H9 (cell line): ENCODE measurements at regions not wholly inside any gene's neighbourhood (a gene's known extent, or its start where the extent isn't known, plus 50 kb on each side); places are given as distances from the start of the nearest gene placed in this dataset.

Source experiments
- DNase-seq: peaks from one replicate; pipeline ENCODE4 v3.0.0-alpha.2; 2017
- H2AFZ ChIP-seq: one replicate; pipeline ENCODE4 v1.6.1; 2013; ENCODE audit warnings: mild to moderate bottlenecking, low read length, control low read depth, moderate library complexity
- H2AK5ac ChIP-seq: 2 replicates; pipeline ENCODE4 v1.6.1; 2013; ENCODE audit warnings: low read length, control low read depth, mixed read lengths; ENCODE audit not compliant: insufficient read length
- H2BK120ac ChIP-seq: one replicate; pipeline ENCODE4 v1.6.1; 2013; ENCODE audit warnings: low read depth, mild to moderate bottlenecking, low read length, control low read depth, inconsistent platforms; ENCODE audit not compliant: poor library complexity, severe bottlenecking
- H2BK12ac ChIP-seq: 2 replicates; pipeline ENCODE4 v1.6.1; 2013; ENCODE audit warnings: low read length, control low read depth, mixed read lengths, low read depth; ENCODE audit not compliant: insufficient read length
- H2BK15ac ChIP-seq: 2 replicates; pipeline ENCODE4 v1.6.1; 2013; ENCODE audit warnings: low read depth, low read length, control low read depth
- H2BK20ac ChIP-seq: one replicate; pipeline ENCODE4 v1.6.1; 2013; ENCODE audit warnings: low read depth, mild to moderate bottlenecking, low read length, control low read depth, inconsistent platforms; ENCODE audit not compliant: poor library complexity, severe bottlenecking
- H2BK5ac ChIP-seq: 2 replicates; pipeline ENCODE4 v1.6.1; 2013; ENCODE audit warnings: low read length, control low read depth, mixed read lengths; ENCODE audit not compliant: insufficient read length
- H3K14ac ChIP-seq: 2 replicates; pipeline ENCODE4 v1.6.1; 2013; ENCODE audit warnings: low read length, control low read depth; ENCODE audit not compliant: insufficient read depth
- H3K18ac ChIP-seq: 2 replicates; pipeline ENCODE4 v1.6.1; 2013; ENCODE audit warnings: low read depth, mild to moderate bottlenecking, mixed read lengths, low read length, control low read depth; ENCODE audit not compliant: insufficient read length
- H3K23ac ChIP-seq: 2 replicates; pipeline ENCODE4 v1.6.1; 2013; ENCODE audit warnings: low read length, control low read depth, mixed read lengths, low read depth; ENCODE audit not compliant: insufficient read length
- H3K23me2 ChIP-seq: 2 replicates; pipeline ENCODE4 v1.6.1; 2013; ENCODE audit warnings: low read depth, mild to moderate bottlenecking, mixed read lengths, low read length, control low read depth; ENCODE audit not compliant: insufficient read length, poor library complexity, severe bottlenecking
- H3K27ac ChIP-seq: 2 replicates; pipeline ENCODE4 v1.5.1; 2013; ENCODE audit warnings: low read length, control low read depth, mixed read lengths, low read depth; ENCODE audit not compliant: insufficient read length
- H3K27me3 ChIP-seq: 2 replicates; pipeline ENCODE4 v1.6.1; 2013; ENCODE audit warnings: low read length, control low read depth, inconsistent platforms; ENCODE audit not compliant: insufficient read depth
- H3K4ac ChIP-seq: 2 replicates; pipeline ENCODE4 v1.6.1; 2013; ENCODE audit warnings: low read depth, mild to moderate bottlenecking, control low read depth, inconsistent platforms, low read length, moderate library complexity
- H3K4me1 ChIP-seq: 2 replicates; pipeline ENCODE4 v1.6.1; 2013; ENCODE audit warnings: low read length, control low read depth, inconsistent platforms; ENCODE audit not compliant: insufficient read depth
- H3K4me2 ChIP-seq: 2 replicates; pipeline ENCODE4 v1.6.1; 2013; ENCODE audit warnings: low read length, control low read depth, mixed read lengths; ENCODE audit not compliant: insufficient read length, insufficient read depth
- H3K56ac ChIP-seq: 2 replicates; pipeline ENCODE4 v1.6.1; 2013; ENCODE audit warnings: low read depth, mild to moderate bottlenecking, mixed read lengths, low read length, control low read depth; ENCODE audit not compliant: insufficient read length
- H3K79me1 ChIP-seq: 2 replicates; pipeline ENCODE4 v1.6.1; 2013; ENCODE audit warnings: low read depth, mild to moderate bottlenecking, moderate library complexity, low read length, control low read depth, inconsistent platforms; ENCODE audit not compliant: insufficient read depth, poor library complexity, severe bottlenecking
- H3K79me2 ChIP-seq: 2 replicates; pipeline ENCODE4 v1.6.1; 2013; ENCODE audit warnings: low read length, control low read depth, inconsistent platforms; ENCODE audit not compliant: insufficient read depth
- H3K9ac ChIP-seq: 2 replicates; pipeline ENCODE4 v1.6.1; 2013; ENCODE audit warnings: low read length, control low read depth, mixed read lengths; ENCODE audit not compliant: insufficient read length; ENCODE audit errors: extremely low read depth
- H3K9me3 ChIP-seq: one replicate; pipeline ENCODE4 v1.6.1; 2013; ENCODE audit warnings: low read depth, low read length, inconsistent platforms; ENCODE audit not compliant: control insufficient read depth
- H3T11ph ChIP-seq: one replicate; pipeline ENCODE4 v1.6.1; 2013; ENCODE audit warnings: mild to moderate bottlenecking, low read length, control low read depth, inconsistent platforms
- H4K20me1 ChIP-seq: one replicate; pipeline ENCODE4 v1.6.1; 2013; ENCODE audit not compliant: control insufficient read depth, insufficient read length, insufficient read depth
- H4K5ac ChIP-seq: 2 replicates; pipeline ENCODE4 v1.6.1; 2013; ENCODE audit warnings: low read depth, mild to moderate bottlenecking, mixed read lengths, low read length, control low read depth; ENCODE audit not compliant: insufficient read length
- H4K8ac ChIP-seq: replicated peaks from 2 replicates; pipeline ENCODE4 v1.6.1; 2013; ENCODE audit warnings: low read length, control low read depth, mixed read lengths, low read depth; ENCODE audit not compliant: insufficient read length
- H4K91ac ChIP-seq: 2 replicates; pipeline ENCODE4 v1.6.1; 2013; ENCODE audit warnings: low read depth, mild to moderate bottlenecking, moderate library complexity, mixed read lengths, low read length, control low read depth; ENCODE audit not compliant: insufficient read length
- H3K27ac Mint-ChIP-seq, 3 experiments: 2 replicates in 2 of 3; 3 replicates in 1 of 3; pipeline ENCODE4 v1.8.0; 2020 to 2021; ENCODE audit warnings: mixed read lengths in 3 of 3, mild to moderate bottlenecking in 1 of 3, moderate library complexity in 1 of 3
- H3K27me3 Mint-ChIP-seq: 2 replicates; pipeline ENCODE4 v1.8.0; 2021; ENCODE audit warnings: low read depth, mild to moderate bottlenecking, moderate library complexity, mixed read lengths
- H3K36me3 Mint-ChIP-seq, 3 experiments: 2 replicates in 2 of 3; 3 replicates in 1 of 3; pipeline ENCODE4 v1.8.0; 2020 to 2021; ENCODE audit warnings: low read depth in 3 of 3, mixed read lengths in 3 of 3; ENCODE audit not compliant: insufficient read depth in 1 of 3
- H3K4me1 Mint-ChIP-seq, 2 experiments: 2 replicates each; pipeline ENCODE4 v1.8.0; 2020; ENCODE audit warnings: mixed read lengths in 2 of 2
- H3K4me3 Mint-ChIP-seq, 2 experiments: 2 replicates in 1 of 2; 3 replicates in 1 of 2; pipeline ENCODE4 v1.8.0; 2020 to 2021; ENCODE audit warnings: mild to moderate bottlenecking in 2 of 2, mixed read lengths in 2 of 2, moderate library complexity in 1 of 2
- H3K9me3 Mint-ChIP-seq, 2 experiments: 2 replicates in 1 of 2; 3 replicates in 1 of 2; pipeline ENCODE4 v1.8.0; 2020; ENCODE audit warnings: mild to moderate bottlenecking in 2 of 2, mixed read lengths in 2 of 2, moderate library complexity in 1 of 2
- CTCF ChIP-seq: fragments of 200-600 bp; sonication (generic); conservative IDR thresholded peaks from 3 replicates; pipeline ENCODE4 v1.8.0; 2021; ENCODE audit warnings: antibody characterized with exemption, mild to moderate bottlenecking
- WGBS: extraction: QIAGEN DNeasy Blood & Tissue Kit; methylation state at CpG from one replicate; pipeline ENCODE4 v1.1.7; 2013; ENCODE audit warnings: missing lambda C conversion rate, low lambda C conversion rate, mixed read lengths; ENCODE audit not compliant: insufficient read length; ENCODE audit errors: extremely low coverage; 5-methylcytosine and 5-hydroxymethylcytosine counted together

- H3K56ac ChIP-seq: no peak overlapping the region
- no peak overlapping the region for H4K5ac ChIP-seq
- no peak overlapping the region for H3K4ac ChIP-seq
- TF ChIP-seq CTCF: no peak
- H3K27ac ChIP-seq: no peak overlapping the region
- H3K18ac ChIP-seq: no peak overlapping the region
- no peak overlapping the region for H2AK5ac ChIP-seq
- Mint-ChIP-seq H3K9me3 (no peaks in the 10 kb centered on the region; a peak in 1 of 5 replicates), H3K4me3 (no peak overlapping the region), H3K27ac (no peak overlapping the region), H3K27me3 (no peaks in the 10 kb centered on the region; the same call in 1 of the 2 replicates), H3K4me1 (no peaks in the 10 kb centered on the region), H3K36me3 (no peaks in the 10 kb centered on the region)
- no peaks in the 10 kb centered on the region for H3K23me2 ChIP-seq
- H2BK120ac ChIP-seq: no peak overlapping the region
- no peaks in the 10 kb centered on the region for H4K20me1 ChIP-seq
- H3T11ph ChIP-seq: no peak overlapping the region
- no peak overlapping the region for H3K4me2 ChIP-seq
- no CpG with 5 or more reads among the region's 5 CpGs for WGBS
- no peak for DNase-seq
- H2BK15ac ChIP-seq: no peak overlapping the region
- no peak overlapping the region for H3K23ac ChIP-seq
- no peaks in the 10 kb centered on the region for H3K27me3 ChIP-seq
- H3K9me3 ChIP-seq: no peaks in the 10 kb centered on the region
- no peak overlapping the region for H2BK20ac ChIP-seq
- H3K4me1 ChIP-seq: no peaks in the 10 kb centered on the region
- no peak overlapping the region for H4K8ac ChIP-seq
- no peak overlapping the region for H3K9ac ChIP-seq
- no peak overlapping the region for H2BK5ac ChIP-seq
- no peak overlapping the region for H2AFZ ChIP-seq
- H3K79me1 ChIP-seq: no peaks in the 10 kb centered on the region
- H3K79me2 ChIP-seq: no peaks in the 10 kb centered on the region
- no peak overlapping the region for H4K91ac ChIP-seq
- no peak overlapping the region for H3K14ac ChIP-seq
- H2BK12ac ChIP-seq: no peak overlapping the region
Observed at GRCh38 chr3:159605776-159606175, 382.9 kb upstream of the IL12A start.
